ENCODE measurements at regions not wholly inside any gene's neighbourhood (a gene's known extent, or its start where the extent isn't known, plus 50 kb on each side); places are given as distances from the start of the nearest gene placed in this dataset.

DNA sequence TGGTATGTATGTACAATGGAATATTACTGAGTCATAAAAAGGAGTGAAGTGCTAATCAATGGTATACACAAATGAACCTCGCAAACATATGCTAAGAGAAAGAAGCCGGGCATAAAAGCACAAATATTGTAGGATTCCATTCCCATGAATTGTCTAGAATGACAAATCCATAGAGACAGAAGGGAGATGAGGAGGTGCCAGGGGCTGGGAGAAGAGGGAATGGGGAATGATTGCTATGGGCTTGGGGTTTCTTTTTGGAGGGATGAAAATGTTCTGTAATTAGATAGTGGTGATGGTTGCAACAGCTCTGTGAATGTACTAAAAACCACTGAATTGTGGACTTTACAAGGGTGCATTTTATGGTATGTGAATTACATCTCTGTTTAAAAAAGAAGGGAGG lies 73.5 kb downstream of the GLI2 start:
- H3K9me3 Mint-ChIP-seq (ENCODE audit: low read depth): no peaks in the 10 kb centered on the region
- peaks cover 17% of the 10 kb centered on the region for H3K36me3 Mint-ChIP-seq (ENCODE audit: low read depth)
- no peaks in the 10 kb centered on the region for H3K27me3 Mint-ChIP-seq (ENCODE audit: low read depth)
- H3K4me1 Mint-ChIP-seq (ENCODE audit: low read depth): peaks cover 19% of the 10 kb centered on the region
- TF ChIP-seq, protein P1, sequence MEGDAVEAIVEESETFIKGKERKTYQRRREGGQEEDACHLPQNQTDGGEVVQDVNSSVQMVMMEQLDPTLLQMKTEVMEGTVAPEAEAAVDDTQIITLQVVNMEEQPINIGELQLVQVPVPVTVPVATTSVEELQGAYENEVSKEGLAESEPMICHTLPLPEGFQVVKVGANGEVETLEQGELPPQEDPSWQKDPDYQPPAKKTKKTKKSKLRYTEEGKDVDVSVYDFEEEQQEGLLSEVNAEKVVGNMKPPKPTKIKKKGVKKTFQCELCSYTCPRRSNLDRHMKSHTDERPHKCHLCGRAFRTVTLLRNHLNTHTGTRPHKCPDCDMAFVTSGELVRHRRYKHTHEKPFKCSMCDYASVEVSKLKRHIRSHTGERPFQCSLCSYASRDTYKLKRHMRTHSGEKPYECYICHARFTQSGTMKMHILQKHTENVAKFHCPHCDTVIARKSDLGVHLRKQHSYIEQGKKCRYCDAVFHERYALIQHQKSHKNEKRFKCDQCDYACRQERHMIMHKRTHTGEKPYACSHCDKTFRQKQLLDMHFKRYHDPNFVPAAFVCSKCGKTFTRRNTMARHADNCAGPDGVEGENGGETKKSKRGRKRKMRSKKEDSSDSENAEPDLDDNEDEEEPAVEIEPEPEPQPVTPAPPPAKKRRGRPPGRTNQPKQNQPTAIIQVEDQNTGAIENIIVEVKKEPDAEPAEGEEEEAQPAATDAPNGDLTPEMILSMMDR (IDR thresholded peaks at IDR 0.05): no peak
- H3K4me3 Mint-ChIP-seq (ENCODE audit: unreplicated experiment): no peak overlapping the region
- H3K27ac Mint-ChIP-seq (ENCODE audit: unreplicated experiment): no peak overlapping the region
- no peak for DNase-seq (ENCODE audit: low spot score)

DNA sequence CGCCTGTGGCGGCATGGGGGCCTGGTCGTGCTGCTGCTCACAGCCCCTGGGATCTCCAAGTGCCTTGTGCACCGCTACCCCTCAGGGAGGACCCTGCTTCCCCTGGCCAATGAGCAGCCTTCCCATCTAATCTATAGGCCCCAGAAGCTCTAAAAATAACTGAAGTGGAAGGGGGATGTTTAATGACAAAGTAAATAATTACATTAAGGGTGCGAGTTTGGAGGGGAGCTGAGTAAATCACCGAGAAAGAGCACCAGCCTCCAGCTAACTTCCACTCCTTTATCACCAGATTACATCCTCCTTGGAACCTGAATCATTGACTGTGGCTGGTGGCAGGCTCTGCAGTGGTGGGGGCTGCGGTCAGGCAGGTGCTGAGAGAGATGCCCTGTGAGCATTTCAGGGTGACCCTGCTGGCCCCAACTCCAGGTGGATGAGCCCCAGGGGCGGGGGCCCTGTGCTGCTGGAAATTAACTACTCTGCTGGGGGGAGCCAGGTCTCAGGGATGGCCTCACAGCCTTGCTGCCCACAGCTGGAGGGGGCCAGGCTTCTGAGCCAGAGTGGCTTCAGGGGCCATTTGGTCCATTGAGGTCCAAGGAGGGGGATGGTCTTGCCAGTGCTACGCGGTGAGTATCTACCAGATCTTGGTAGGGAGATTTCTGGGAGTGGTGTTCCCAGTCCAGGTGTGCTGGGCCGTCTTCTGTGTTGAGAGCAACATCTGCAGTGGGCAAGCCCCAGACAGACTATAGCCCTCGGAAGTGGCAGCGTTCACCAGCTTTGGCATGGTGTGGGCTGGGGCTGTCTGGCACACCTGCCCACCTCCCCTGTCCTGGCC lies 74.2 kb downstream of the GLI2 start:
- DNase-seq (ENCODE audit: low spot score): no peak
- Mint-ChIP-seq H3K9me3 (ENCODE audit: low read depth) (no peaks in the 10 kb centered on the region), H3K27ac (ENCODE audit: unreplicated experiment) (no peak overlapping the region), H3K36me3 (ENCODE audit: low read depth) (peaks cover 17% of the 10 kb centered on the region), H3K4me1 (ENCODE audit: low read depth) (peaks cover 18% of the 10 kb centered on the region), H3K4me3 (ENCODE audit: unreplicated experiment) (no peak overlapping the region), H3K27me3 (ENCODE audit: low read depth) (no peaks in the 10 kb centered on the region)
- TF ChIP-seq, protein P1 (IDR thresholded peaks at IDR 0.05): no peak

DNA sequence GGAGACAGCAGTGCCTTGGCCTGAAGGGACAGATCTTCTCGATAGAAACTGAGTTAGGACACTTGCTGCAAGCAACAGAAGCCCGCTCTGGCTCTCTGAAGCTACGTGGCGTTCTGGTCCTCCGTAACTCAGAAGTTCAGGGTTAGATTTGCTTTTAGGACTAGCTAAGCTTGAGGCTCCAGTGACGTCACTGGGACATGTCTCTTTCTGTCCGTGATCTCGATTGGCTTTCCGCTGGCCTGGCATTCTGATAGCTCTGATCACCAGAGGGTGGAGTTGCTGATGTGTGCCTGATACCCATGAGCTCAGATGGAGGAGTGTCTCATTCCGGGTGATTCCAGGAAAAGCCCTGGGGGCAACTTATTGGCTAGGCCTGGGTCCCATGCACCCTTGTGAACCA lies 75.0 kb downstream of the GLI2 start:
- peaks cover 13% of the 10 kb centered on the region for H3K4me1 Mint-ChIP-seq (ENCODE audit: low read depth)
- H3K27ac Mint-ChIP-seq (ENCODE audit: unreplicated experiment): no peak overlapping the region

DNA sequence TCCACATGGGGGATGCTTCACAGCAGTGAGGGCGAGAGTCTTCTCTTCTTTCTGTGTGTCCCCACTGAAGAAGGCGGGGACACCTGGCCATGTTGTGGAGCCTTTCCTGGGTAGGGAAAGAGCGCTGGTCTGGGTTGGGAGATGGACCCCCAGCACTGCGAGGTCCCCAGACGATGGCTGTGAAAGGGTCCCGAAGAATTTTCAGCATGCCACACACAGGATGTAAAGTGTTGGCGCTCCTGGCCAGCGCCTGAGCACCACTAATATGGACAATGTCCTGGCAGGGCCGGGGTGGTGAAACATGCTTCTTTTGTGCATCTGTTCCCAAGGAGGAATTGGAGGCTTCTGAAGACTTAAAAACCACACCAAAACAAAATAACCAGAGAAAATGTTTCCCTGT lies 77.2 kb downstream of the GLI2 start:
- TF ChIP-seq, protein P1 (IDR thresholded peaks at IDR 0.05): no peak
- Mint-ChIP-seq H3K27ac (ENCODE audit: unreplicated experiment) (no peak overlapping the region), H3K4me3 (ENCODE audit: unreplicated experiment) (no peak overlapping the region), H3K36me3 (ENCODE audit: low read depth) (peaks cover 17% of the 10 kb centered on the region), H3K9me3 (ENCODE audit: low read depth) (no peaks in the 10 kb centered on the region), H3K4me1 (ENCODE audit: low read depth) (peaks cover 7% of the 10 kb centered on the region), H3K27me3 (ENCODE audit: low read depth) (no peaks in the 10 kb centered on the region)
- DNase-seq (ENCODE audit: low spot score): no peak

More for the DNA sequence above, 75.0 kb downstream of the GLI2 start:
- TF ChIP-seq, protein P1 (IDR thresholded peaks at IDR 0.05): no peak
- no peak overlapping the region for H3K4me3 Mint-ChIP-seq (ENCODE audit: unreplicated experiment)
- no peaks in the 10 kb centered on the region for H3K9me3 Mint-ChIP-seq (ENCODE audit: low read depth)
- H3K36me3 Mint-ChIP-seq (ENCODE audit: low read depth): peaks cover 16% of the 10 kb centered on the region
- H3K27me3 Mint-ChIP-seq (ENCODE audit: low read depth): no peaks in the 10 kb centered on the region
- no peak for DNase-seq (ENCODE audit: low spot score)

- H3K4me1 Mint-ChIP-seq (ENCODE audit: low read depth): peaks cover 14% of the 10 kb centered on the region
- H3K4me3 Mint-ChIP-seq (ENCODE audit: unreplicated experiment): no peak overlapping the region
- no peaks in the 10 kb centered on the region for H3K27me3 Mint-ChIP-seq (ENCODE audit: low read depth)
- DNase-seq (ENCODE audit: low spot score): peak; percentile 65
- H3K9me3 Mint-ChIP-seq (ENCODE audit: low read depth): no peaks in the 10 kb centered on the region
- no peak overlapping the region for H3K27ac Mint-ChIP-seq (ENCODE audit: unreplicated experiment)
- peaks cover 12% of the 10 kb centered on the region for H3K36me3 Mint-ChIP-seq (ENCODE audit: low read depth)
- TF ChIP-seq, protein P1 (IDR thresholded peaks at IDR 0.05): no peak
These were observed 78.7 kb downstream of the GLI2 start for GRCh38 chr2:120814352-120814751.
